ENCODE measurements at regions not wholly inside any gene's neighbourhood (a gene's known extent, or its start where the extent isn't known, plus 50 kb on each side); places are given as distances from the start of the nearest gene placed in this dataset.

GRCh38 chr5:3212869-3213268 lies 382.8 kb upstream of the IRX1 start:
- ChIA-PET RAD21 (ENCODE audit: unreplicated experiment) (no interaction called here), CTCF (no interaction called here), SMC1A (ENCODE audit: uncharacterized antibody, unreplicated experiment) (no interaction called here), POLR2A (no interaction called here)
- WGBS (ENCODE audit: insufficient coverage, insufficient replicate concordance, low lambda C conversion rate, missing lambda C conversion rate), result 41% methylated on average over 15 of the region's 15 CpGs
- intact Hi-C loops (cut with micrococcal nuclease; ENCODE audit: unreplicated experiment) (no loop called here), in situ Hi-C loops (cut with MboI) (no loop called here)
- no peak for TF ChIP-seq SREBF2 (IDR thresholded peaks at IDR 0.05; ENCODE audit: low read length)
- TF ChIP-seq TAF1 (IDR thresholded peaks at IDR 0.05; ENCODE audit: borderline replicate concordance, low read depth, low read length), result no peak
- TF ChIP-seq SMARCA5 (IDR thresholded peaks at IDR 0.05), result no peak
- TF ChIP-seq NRF1 (conservative IDR thresholded peaks at IDR 0.05; ENCODE audit: low read depth, low read length), result no peak
- no peak for TF ChIP-seq CREM (IDR thresholded peaks at IDR 0.05; ENCODE audit: low read depth)
- TF ChIP-seq IRF4 (IDR thresholded peaks at IDR 0.05; ENCODE audit: low read depth, low read length), result no peak
- no peak for TF ChIP-seq PML (IDR thresholded peaks at IDR 0.05; ENCODE audit: low read length)
- no peak for TF ChIP-seq BACH1 (IDR thresholded peaks at IDR 0.05; ENCODE audit: borderline replicate concordance)
- TF ChIP-seq IKZF2 (IDR thresholded peaks at IDR 0.05), result no peak
- no peak for TF ChIP-seq ZZZ3 (IDR thresholded peaks at IDR 0.05; ENCODE audit: control insufficient read depth, insufficient read length, low read depth)
- no peak for TF ChIP-seq NR2C1 (IDR thresholded peaks at IDR 0.05)
- TF ChIP-seq, protein P1, sequence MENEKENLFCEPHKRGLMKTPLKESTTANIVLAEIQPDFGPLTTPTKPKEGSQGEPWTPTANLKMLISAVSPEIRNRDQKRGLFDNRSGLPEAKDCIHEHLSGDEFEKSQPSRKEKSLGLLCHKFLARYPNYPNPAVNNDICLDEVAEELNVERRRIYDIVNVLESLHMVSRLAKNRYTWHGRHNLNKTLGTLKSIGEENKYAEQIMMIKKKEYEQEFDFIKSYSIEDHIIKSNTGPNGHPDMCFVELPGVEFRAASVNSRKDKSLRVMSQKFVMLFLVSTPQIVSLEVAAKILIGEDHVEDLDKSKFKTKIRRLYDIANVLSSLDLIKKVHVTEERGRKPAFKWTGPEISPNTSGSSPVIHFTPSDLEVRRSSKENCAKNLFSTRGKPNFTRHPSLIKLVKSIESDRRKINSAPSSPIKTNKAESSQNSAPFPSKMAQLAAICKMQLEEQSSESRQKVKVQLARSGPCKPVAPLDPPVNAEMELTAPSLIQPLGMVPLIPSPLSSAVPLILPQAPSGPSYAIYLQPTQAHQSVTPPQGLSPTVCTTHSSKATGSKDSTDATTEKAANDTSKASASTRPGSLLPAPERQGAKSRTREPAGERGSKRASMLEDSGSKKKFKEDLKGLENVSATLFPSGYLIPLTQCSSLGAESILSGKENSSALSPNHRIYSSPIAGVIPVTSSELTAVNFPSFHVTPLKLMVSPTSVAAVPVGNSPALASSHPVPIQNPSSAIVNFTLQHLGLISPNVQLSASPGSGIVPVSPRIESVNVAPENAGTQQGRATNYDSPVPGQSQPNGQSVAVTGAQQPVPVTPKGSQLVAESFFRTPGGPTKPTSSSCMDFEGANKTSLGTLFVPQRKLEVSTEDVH (IDR thresholded peaks at IDR 0.05; ENCODE audit: low read depth, partially characterized antibody), result no peak
- no peak for TF ChIP-seq NFYA (IDR thresholded peaks at IDR 0.05; ENCODE audit: borderline replicate concordance, low read depth, low read length)
- TF ChIP-seq HDAC6 (IDR thresholded peaks at IDR 0.05; ENCODE audit: unreplicated experiment), result no peak
- no peak for TF ChIP-seq PAX5 (IDR thresholded peaks at IDR 0.05; ENCODE audit: borderline replicate concordance, low read depth, low read length)
- no peak for TF ChIP-seq BMI1 (IDR thresholded peaks at IDR 0.05; ENCODE audit: borderline replicate concordance)
- TF ChIP-seq, protein P2, sequence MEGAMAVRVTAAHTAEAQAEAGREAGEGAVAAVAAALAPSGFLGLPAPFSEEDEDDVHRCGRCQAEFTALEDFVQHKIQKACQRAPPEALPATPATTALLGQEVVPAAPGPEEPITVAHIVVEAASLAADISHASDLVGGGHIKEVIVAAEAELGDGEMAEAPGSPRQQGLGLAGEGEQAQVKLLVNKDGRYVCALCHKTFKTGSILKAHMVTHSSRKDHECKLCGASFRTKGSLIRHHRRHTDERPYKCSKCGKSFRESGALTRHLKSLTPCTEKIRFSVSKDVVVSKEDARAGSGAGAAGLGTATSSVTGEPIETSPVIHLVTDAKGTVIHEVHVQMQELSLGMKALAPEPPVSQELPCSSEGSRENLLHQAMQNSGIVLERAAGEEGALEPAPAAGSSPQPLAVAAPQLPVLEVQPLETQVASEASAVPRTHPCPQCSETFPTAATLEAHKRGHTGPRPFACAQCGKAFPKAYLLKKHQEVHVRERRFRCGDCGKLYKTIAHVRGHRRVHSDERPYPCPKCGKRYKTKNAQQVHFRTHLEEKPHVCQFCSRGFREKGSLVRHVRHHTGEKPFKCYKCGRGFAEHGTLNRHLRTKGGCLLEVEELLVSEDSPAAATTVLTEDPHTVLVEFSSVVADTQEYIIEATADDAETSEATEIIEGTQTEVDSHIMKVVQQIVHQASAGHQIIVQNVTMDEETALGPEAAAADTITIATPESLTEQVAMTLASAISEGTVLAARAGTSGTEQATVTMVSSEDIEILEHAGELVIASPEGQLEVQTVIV (IDR thresholded peaks at IDR 0.05; ENCODE audit: borderline replicate concordance, partially characterized antibody), result no peak
- TF ChIP-seq, protein P3, sequence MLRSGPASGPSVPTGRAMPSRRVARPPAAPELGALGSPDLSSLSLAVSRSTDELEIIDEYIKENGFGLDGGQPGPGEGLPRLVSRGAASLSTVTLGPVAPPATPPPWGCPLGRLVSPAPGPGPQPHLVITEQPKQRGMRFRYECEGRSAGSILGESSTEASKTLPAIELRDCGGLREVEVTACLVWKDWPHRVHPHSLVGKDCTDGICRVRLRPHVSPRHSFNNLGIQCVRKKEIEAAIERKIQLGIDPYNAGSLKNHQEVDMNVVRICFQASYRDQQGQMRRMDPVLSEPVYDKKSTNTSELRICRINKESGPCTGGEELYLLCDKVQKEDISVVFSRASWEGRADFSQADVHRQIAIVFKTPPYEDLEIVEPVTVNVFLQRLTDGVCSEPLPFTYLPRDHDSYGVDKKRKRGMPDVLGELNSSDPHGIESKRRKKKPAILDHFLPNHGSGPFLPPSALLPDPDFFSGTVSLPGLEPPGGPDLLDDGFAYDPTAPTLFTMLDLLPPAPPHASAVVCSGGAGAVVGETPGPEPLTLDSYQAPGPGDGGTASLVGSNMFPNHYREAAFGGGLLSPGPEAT (IDR thresholded peaks at IDR 0.05; ENCODE audit: low read depth), result no peak
- Histone ChIP-seq H3K9me3 (replicated peaks; ENCODE audit: control insufficient read depth, insufficient read depth, low read length) (no peaks in the 10 kb centered on the region; the same call in 2 of the 3 replicates), H3K4me3 (no peak overlapping the region), H3K27me3 (replicated peaks in 1 of 2; ENCODE audit: control insufficient read depth in 2 of 2, insufficient read depth in 2 of 2, low read length in 1 of 2) (no peaks in the 10 kb centered on the region), H2AFZ (ENCODE audit: control insufficient read depth, low read depth, low read length) (no peak overlapping the region), H3K4me2 (ENCODE audit: control insufficient read depth, insufficient read depth) (no peak overlapping the region), H3K36me3 (ENCODE audit: control insufficient read depth in 2 of 2, insufficient read depth in 2 of 2, low read length in 1 of 2) (no peaks in the 10 kb centered on the region), H3K27ac (ENCODE audit: control insufficient read depth, insufficient read depth) (no peak overlapping the region), H3K9ac (ENCODE audit: control insufficient read depth, insufficient read depth, low read length) (no peak overlapping the region), H3K79me2 (ENCODE audit: control insufficient read depth, insufficient read depth, low read length) (no peaks in the 10 kb centered on the region), H3K4me1 (ENCODE audit: control insufficient read depth, insufficient read depth, low read length) (no peaks in the 10 kb centered on the region), H4K20me1 (ENCODE audit: control insufficient read depth, insufficient read depth) (no peaks in the 10 kb centered on the region)
- BruUV-seq (replicated peaks), result no TSS peak
- DNase-seq (ENCODE audit: low read depth, low spot score) (no peak), ATAC-seq (no peak), FAIRE-seq (no peak)
